ENCODE measurements at regions not wholly inside any gene's neighbourhood (a gene's known extent, or its start where the extent isn't known, plus 50 kb on each side); places are given as distances from the start of the nearest gene placed in this dataset.

- DNase-seq (ENCODE audit: low read depth): no peak
- no peak for TF ChIP-seq CTCF (conservative IDR thresholded peaks at IDR 0.05; ENCODE audit: low read length)
- H3K4me3 ChIP-seq (ENCODE audit: low read length): no peak overlapping the region
Measured at GRCh38 chr21:29396951-29397455, 98.3 kb downstream of the BACH1 start.

- peak; percentile 18 for DNase-seq (ENCODE audit: low read depth)
- no peak overlapping the region for H3K4me3 ChIP-seq (ENCODE audit: low read length)
- TF ChIP-seq CTCF (conservative IDR thresholded peaks at IDR 0.05; ENCODE audit: low read length): no peak
Measured at GRCh38 chr21:29403301-29403700, 104.6 kb downstream of the BACH1 start.

GRCh38 chr21:29403922-29404538, 105.3 kb downstream of the BACH1 start:
- peak; percentile 2 for DNase-seq (ENCODE audit: low read depth)
- TF ChIP-seq CTCF (conservative IDR thresholded peaks at IDR 0.05; ENCODE audit: low read length): no peak
- no peak overlapping the region for H3K4me3 ChIP-seq (ENCODE audit: low read length)

- no peak for DNase-seq (ENCODE audit: low read depth)
- no peak for TF ChIP-seq CTCF (conservative IDR thresholded peaks at IDR 0.05; ENCODE audit: low read length)
- H3K4me3 ChIP-seq (ENCODE audit: low read length): no peak overlapping the region
Measured at GRCh38 chr21:29405503-29406122, 106.9 kb downstream of the BACH1 start.

GRCh38 chr21:29406385-29406784, 107.7 kb downstream of the BACH1 start:
- no peak for DNase-seq (ENCODE audit: low read depth)
- TF ChIP-seq CTCF (conservative IDR thresholded peaks at IDR 0.05; ENCODE audit: low read length): no peak
- no peak overlapping the region for H3K4me3 ChIP-seq (ENCODE audit: low read length)

GRCh38 chr21:29407571-29407970, 108.8 kb downstream of the BACH1 start:
- no peak overlapping the region for H3K4me3 ChIP-seq (ENCODE audit: low read length)
- no peak for DNase-seq (ENCODE audit: low read depth)
- no peak for TF ChIP-seq CTCF (conservative IDR thresholded peaks at IDR 0.05; ENCODE audit: low read length)

- no peak overlapping the region for H3K4me3 ChIP-seq (ENCODE audit: low read length)
- DNase-seq (ENCODE audit: low read depth): no peak
- TF ChIP-seq CTCF (conservative IDR thresholded peaks at IDR 0.05; ENCODE audit: low read length): no peak
Measured at GRCh38 chr21:29413683-29414082, 115.0 kb downstream of the BACH1 start.
